GM12878 (cell line): ENCODE measurements at regions not wholly inside any gene's neighbourhood (a gene's known extent, or its start where the extent isn't known, plus 50 kb on each side); places are given as distances from the start of the nearest gene placed in this dataset.

Experiments used
- EED ChIP-seq: sonication (generic); IDR thresholded peaks from 2 replicates; pipeline ENCODE4 v1.6.1; 2016; ENCODE audit warnings: antibody characterized with exemption, low read depth
- GABPA ChIP-seq: IDR thresholded peaks from 2 replicates; pipeline ENCODE4 v1.6.1; 2014; ENCODE audit warnings: antibody characterized with exemption, low read depth, mild to moderate bottlenecking, inconsistent platforms
- POLR2AphosphoS5 ChIP-seq: IDR thresholded peaks from 2 replicates; pipeline ENCODE4 v1.6.1; 2011; ENCODE audit warnings: mild to moderate bottlenecking, low read length, inconsistent platforms
- RBBP5 ChIP-seq: fragments of 200-600 bp; sonication (generic); conservative IDR thresholded peaks from 2 replicates; pipeline ENCODE4 v1.6.1; 2016
- TF ChIP-seq, protein P1 (sequence below), 3 experiments: IDR thresholded peaks in 2 of 3; conservative IDR thresholded peaks in 1 of 3; 2 replicates each; pipeline ENCODE4 v1.5.1; 2011; ENCODE audit warnings: low read depth in 3 of 3, low read length in 3 of 3, mild to moderate bottlenecking in 3 of 3, control low read depth in 2 of 3, moderate library complexity in 2 of 3, inconsistent platforms in 1 of 3, mixed read lengths in 1 of 3; ENCODE audit not compliant: control insufficient read depth in 2 of 3, insufficient read depth in 1 of 3; ENCODE audit errors: extremely low read depth in 1 of 3
- TF ChIP-seq, protein P2 (sequence below): IDR thresholded peaks from 2 replicates; pipeline ENCODE4 v1.6.1; 2012; ENCODE audit warnings: low read depth, low read length, improper control_type of control experiment

GRCh38 chr10:64637939-64638338 is 1116.7 kb downstream of the REEP3 start:
- TF ChIP-seq, protein P1, sequence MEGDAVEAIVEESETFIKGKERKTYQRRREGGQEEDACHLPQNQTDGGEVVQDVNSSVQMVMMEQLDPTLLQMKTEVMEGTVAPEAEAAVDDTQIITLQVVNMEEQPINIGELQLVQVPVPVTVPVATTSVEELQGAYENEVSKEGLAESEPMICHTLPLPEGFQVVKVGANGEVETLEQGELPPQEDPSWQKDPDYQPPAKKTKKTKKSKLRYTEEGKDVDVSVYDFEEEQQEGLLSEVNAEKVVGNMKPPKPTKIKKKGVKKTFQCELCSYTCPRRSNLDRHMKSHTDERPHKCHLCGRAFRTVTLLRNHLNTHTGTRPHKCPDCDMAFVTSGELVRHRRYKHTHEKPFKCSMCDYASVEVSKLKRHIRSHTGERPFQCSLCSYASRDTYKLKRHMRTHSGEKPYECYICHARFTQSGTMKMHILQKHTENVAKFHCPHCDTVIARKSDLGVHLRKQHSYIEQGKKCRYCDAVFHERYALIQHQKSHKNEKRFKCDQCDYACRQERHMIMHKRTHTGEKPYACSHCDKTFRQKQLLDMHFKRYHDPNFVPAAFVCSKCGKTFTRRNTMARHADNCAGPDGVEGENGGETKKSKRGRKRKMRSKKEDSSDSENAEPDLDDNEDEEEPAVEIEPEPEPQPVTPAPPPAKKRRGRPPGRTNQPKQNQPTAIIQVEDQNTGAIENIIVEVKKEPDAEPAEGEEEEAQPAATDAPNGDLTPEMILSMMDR (IDR thresholded peaks at IDR 0.05 in 2 of 3, conservative IDR thresholded peaks at IDR 0.05 in 1 of 3; ENCODE audit: control insufficient read depth in 2 of 3, extremely low read depth in 1 of 3, insufficient read depth in 1 of 3, low read depth in 3 of 3, low read length in 3 of 3), result no peak
- TF ChIP-seq GABPA (no peak), POLR2AphosphoS5 (no peak), EED (no peak), RBBP5 (no peak)
- TF ChIP-seq, protein P2, sequence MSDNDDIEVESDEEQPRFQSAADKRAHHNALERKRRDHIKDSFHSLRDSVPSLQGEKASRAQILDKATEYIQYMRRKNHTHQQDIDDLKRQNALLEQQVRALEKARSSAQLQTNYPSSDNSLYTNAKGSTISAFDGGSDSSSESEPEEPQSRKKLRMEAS, result no peak
